OCI-LY3 (cell line): ENCODE measurements at regions not wholly inside any gene's neighbourhood (a gene's known extent, or its start where the extent isn't known, plus 50 kb on each side); places are given as distances from the start of the nearest gene placed in this dataset.
"Not testable (repeated sequence)": the region's sequence is repeated elsewhere in the genome, so short reads cannot be mapped to it uniquely, and the experiment has no call there.

ENCODE experiments used
- H2AFZ ChIP-seq: fragments of 200-600, 300-600 bp; shearing (Covaris generic); 2 replicates; pipeline ENCODE4 v1.6.0; 2014; ENCODE audit warnings: antibody characterized with exemption, low read depth, low read length
- H3K27ac ChIP-seq: fragments of 200-600, 300-600 bp; sonication (generic); 2 replicates; pipeline ENCODE4 v1.5.1; 2014; ENCODE audit warnings: mild to moderate bottlenecking, low read length, moderate library complexity, mixed read lengths
- H3K27me3 ChIP-seq: fragments of 200-600, 300-600 bp; sonication (generic); 2 replicates; pipeline ENCODE4 v1.6.1; 2014; ENCODE audit warnings: low read depth, low read length, mixed read lengths
- H3K36me3 ChIP-seq: fragments of 200-600, 300-600 bp; sonication (generic); replicated peaks from 2 replicates; pipeline ENCODE3; 2014; ENCODE audit warnings: low read depth, low read length, mixed read lengths
- H3K4me1 ChIP-seq: fragments of 300-600, 200-600 bp; sonication (generic); 2 replicates; pipeline ENCODE4 v1.6.1; 2014; ENCODE audit warnings: low read length, mixed read lengths
- H3K4me2 ChIP-seq: fragments of 200-600, 300-600 bp; sonication (generic); 2 replicates; pipeline ENCODE4 v1.6.1; 2014; ENCODE audit warnings: low read length, mixed read lengths
- H3K4me3 ChIP-seq: fragments of 300-600, 200-600 bp; sonication (generic); 2 replicates; pipeline ENCODE4 v1.5.1; 2014; ENCODE audit warnings: antibody characterized with exemption, mild to moderate bottlenecking, low read length, moderate library complexity
- H3K79me2 ChIP-seq: fragments of 300-600, 200-600 bp; shearing (Covaris generic); 2 replicates; pipeline ENCODE4 v1.6.1; 2014; ENCODE audit warnings: mild to moderate bottlenecking, low read length, mixed read lengths
- H3K9ac ChIP-seq: fragments of 300-600, 200-600 bp; shearing (Covaris generic); 2 replicates; pipeline ENCODE4 v1.6.0; 2014; ENCODE audit warnings: mild to moderate bottlenecking, low read length, moderate library complexity
- H3K9me3 ChIP-seq: fragments of 200-600, 300-600 bp; shearing (Covaris generic); 2 replicates; pipeline ENCODE4 v1.6.1; 2014; ENCODE audit warnings: low read length, mixed read lengths; ENCODE audit not compliant: insufficient read depth
- H4K20me1 ChIP-seq: fragments of 200-600, 300-600 bp; sonication (generic); 2 replicates; pipeline ENCODE4 v1.6.1; 2016; ENCODE audit warnings: low read length, mixed read lengths; ENCODE audit not compliant: insufficient read depth
- EZH2phosphoT487 ChIP-seq: fragments of 200-600 bp; shearing (Covaris generic); IDR thresholded peaks from 2 replicates; pipeline ENCODE4 v1.6.1; 2018; ENCODE audit warnings: antibody characterized with exemption, mixed run types, low read depth
- TF ChIP-seq, protein P1 (sequence below): fragments of 200-600, 300-600 bp; sonication (generic); IDR thresholded peaks from 2 replicates; pipeline ENCODE4 v1.5.1; 2014; ENCODE audit warnings: antibody characterized with exemption, low read length, low read depth

GRCh38 chr12:65742018-65743010, 82.0 kb upstream of the HMGA2 start:
- TF ChIP-seq EZH2phosphoT487: no peak
- TF ChIP-seq, protein P1, sequence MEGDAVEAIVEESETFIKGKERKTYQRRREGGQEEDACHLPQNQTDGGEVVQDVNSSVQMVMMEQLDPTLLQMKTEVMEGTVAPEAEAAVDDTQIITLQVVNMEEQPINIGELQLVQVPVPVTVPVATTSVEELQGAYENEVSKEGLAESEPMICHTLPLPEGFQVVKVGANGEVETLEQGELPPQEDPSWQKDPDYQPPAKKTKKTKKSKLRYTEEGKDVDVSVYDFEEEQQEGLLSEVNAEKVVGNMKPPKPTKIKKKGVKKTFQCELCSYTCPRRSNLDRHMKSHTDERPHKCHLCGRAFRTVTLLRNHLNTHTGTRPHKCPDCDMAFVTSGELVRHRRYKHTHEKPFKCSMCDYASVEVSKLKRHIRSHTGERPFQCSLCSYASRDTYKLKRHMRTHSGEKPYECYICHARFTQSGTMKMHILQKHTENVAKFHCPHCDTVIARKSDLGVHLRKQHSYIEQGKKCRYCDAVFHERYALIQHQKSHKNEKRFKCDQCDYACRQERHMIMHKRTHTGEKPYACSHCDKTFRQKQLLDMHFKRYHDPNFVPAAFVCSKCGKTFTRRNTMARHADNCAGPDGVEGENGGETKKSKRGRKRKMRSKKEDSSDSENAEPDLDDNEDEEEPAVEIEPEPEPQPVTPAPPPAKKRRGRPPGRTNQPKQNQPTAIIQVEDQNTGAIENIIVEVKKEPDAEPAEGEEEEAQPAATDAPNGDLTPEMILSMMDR: no peak
- Histone ChIP-seq H3K4me2 (no peak overlapping the region), H3K27ac (no peak overlapping the region)

DNA sequence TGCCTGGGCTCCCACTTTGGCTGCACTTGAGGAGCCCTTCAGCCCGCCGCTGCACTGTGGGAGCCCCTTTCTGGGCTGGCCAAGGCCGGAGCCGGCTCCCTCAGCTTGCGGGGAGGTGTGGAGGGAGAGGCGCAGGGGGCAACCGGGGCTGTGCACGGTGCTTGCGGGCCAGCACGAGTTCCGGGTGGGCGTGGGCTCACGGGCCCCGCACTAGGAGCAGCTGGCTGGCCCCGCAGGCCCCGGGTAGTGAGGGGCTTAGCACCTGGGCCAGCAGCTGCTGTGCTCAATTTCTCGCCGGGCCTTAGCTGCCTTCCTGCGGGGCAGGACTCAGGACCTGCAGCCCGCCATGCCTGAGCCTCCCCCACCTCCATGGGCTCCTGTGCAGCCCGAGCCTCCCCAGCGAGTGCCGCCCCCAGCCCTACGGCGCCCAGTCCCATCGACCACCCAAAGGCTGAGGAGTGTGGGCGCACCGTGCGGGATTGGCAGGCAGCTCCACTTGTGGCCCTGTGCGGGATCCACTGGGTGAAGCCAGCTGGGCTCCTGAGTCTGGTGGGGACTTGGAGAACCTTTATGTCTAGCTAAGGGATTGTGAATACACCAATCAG, 79.9 kb upstream of the HMGA2 start:
- not testable (repeated sequence) for H3K9ac ChIP-seq, H2AFZ ChIP-seq, H3K4me1 ChIP-seq, H3K4me2 ChIP-seq, H4K20me1 ChIP-seq, H3K27ac ChIP-seq, H3K36me3 ChIP-seq, H3K79me2 ChIP-seq, H3K9me3 ChIP-seq, H3K4me3 ChIP-seq
- peaks cover 18% of the 10 kb centered on the region; the same call in 1 of the 2 replicates for H3K27me3 ChIP-seq

More at GRCh38 chr12:65742018-65743010, 82.0 kb upstream of the HMGA2 start:
- no peaks in the 10 kb centered on the region for H3K9me3 ChIP-seq
- H3K4me3 ChIP-seq: no peak overlapping the region
- no peaks in the 10 kb centered on the region for H3K79me2 ChIP-seq
- H3K36me3 ChIP-seq: no peaks in the 10 kb centered on the region
- no peaks in the 10 kb centered on the region for H4K20me1 ChIP-seq
- H3K4me1 ChIP-seq: no peaks in the 10 kb centered on the region
- 0 out of 2 replicates have a peak, but pooled peaks cover 9% of the 10 kb centered on the region for H3K27me3 ChIP-seq
- no peak overlapping the region for H3K9ac ChIP-seq
- H2AFZ ChIP-seq: no peak overlapping the region

DNA sequence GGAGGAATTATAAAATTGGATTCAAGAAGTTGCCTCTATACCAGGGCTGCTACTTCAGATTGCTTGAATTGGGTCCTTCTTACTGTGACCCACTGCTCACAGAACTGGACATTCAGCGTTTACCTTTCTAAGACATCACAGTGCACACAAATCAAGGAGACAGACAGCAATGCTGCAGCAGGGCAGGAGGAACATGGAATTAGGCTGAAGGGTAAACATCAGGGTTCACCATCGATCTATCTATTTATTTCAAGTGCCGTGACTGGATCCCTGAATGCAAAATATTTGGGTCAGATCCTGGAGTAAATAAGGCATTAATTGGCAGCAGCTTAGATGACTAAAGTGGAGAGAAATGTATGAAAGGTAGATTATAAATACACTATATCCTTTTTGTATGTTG, 76.9 kb upstream of the HMGA2 start:
- no peaks in the 10 kb centered on the region for H3K36me3 ChIP-seq
- no peak overlapping the region for H3K27ac ChIP-seq
- H4K20me1 ChIP-seq: no peaks in the 10 kb centered on the region
- no peak overlapping the region for H3K9ac ChIP-seq
- no peak overlapping the region for H2AFZ ChIP-seq
- no peaks in the 10 kb centered on the region for H3K4me1 ChIP-seq
- no peak overlapping the region for H3K4me3 ChIP-seq
- no peaks in the 10 kb centered on the region for H3K79me2 ChIP-seq
- no peaks in the 10 kb centered on the region for H3K9me3 ChIP-seq
- peaks cover 18% of the 10 kb centered on the region; the same call in 1 of the 2 replicates for H3K27me3 ChIP-seq
- H3K4me2 ChIP-seq: no peak overlapping the region
- TF ChIP-seq EZH2phosphoT487: no peak
- TF ChIP-seq, protein P1: no peak

- Histone ChIP-seq H3K36me3 (no peaks in the 10 kb centered on the region), H3K4me3 (no peak overlapping the region), H3K27ac (no peak overlapping the region), H3K9ac (no peak overlapping the region), H3K79me2 (no peaks in the 10 kb centered on the region), H3K4me2 (no peak overlapping the region), H2AFZ (no peak overlapping the region), H3K27me3 (peaks cover 23% of the 10 kb centered on the region), H3K4me1 (no peaks in the 10 kb centered on the region), H3K9me3 (no peaks in the 10 kb centered on the region), H4K20me1 (no peaks in the 10 kb centered on the region)
- TF ChIP-seq EZH2phosphoT487: no peak
- TF ChIP-seq, protein P1: no peak
Measured at GRCh38 chr12:65748332-65748731, 76.0 kb upstream of the HMGA2 start.
